ENCODE measurements at regions not wholly inside any gene's neighbourhood (a gene's known extent, or its start where the extent isn't known, plus 50 kb on each side); places are given as distances from the start of the nearest gene placed in this dataset.
"Not testable (repeated sequence)": the region's sequence is repeated elsewhere in the genome, so short reads cannot be mapped to it uniquely, and the experiment has no call there.

GRCh38 chr6:140845701-140846100 is 1287.0 kb upstream of the GJE1 start:
- DNase-seq (ENCODE audit: low read depth in 2 of 2), result no peak

GRCh38 chr6:140844167-140844566 is 1288.6 kb upstream of the GJE1 start:
- DNase-seq (ENCODE audit: low read depth in 2 of 2), result no peak

- no peak for DNase-seq (ENCODE audit: low read depth in 2 of 2)
Observed at GRCh38 chr6:140833408-140833807, 1299.3 kb upstream of the GJE1 start.

- no peak for DNase-seq (ENCODE audit: low read depth in 2 of 2)
Observed at GRCh38 chr6:140830666-140831065, 1302.1 kb upstream of the GJE1 start.

GRCh38 chr6:140828856-140829255 is 1303.9 kb upstream of the GJE1 start:
- no peak for DNase-seq (ENCODE audit: low read depth in 2 of 2)

- DNase-seq (ENCODE audit: low read depth in 2 of 2), result no peak
Observed at GRCh38 chr6:140827593-140827992, 1305.1 kb upstream of the GJE1 start.

GRCh38 chr6:140825731-140826130 is 1307.0 kb upstream of the GJE1 start:
- DNase-seq (ENCODE audit: low read depth in 2 of 2), result no peak

GRCh38 chr6:140824595-140824994 is 1308.1 kb upstream of the GJE1 start:
- DNase-seq (ENCODE audit: low read depth in 2 of 2), result no peak

- DNase-seq (ENCODE audit: low read depth in 2 of 2), result no peak
Observed at GRCh38 chr6:140821196-140821595, 1311.5 kb upstream of the GJE1 start.

- DNase-seq (ENCODE audit: low read depth in 2 of 2), result no peak
Observed at GRCh38 chr6:140817176-140817575, 1315.5 kb upstream of the GJE1 start.

- no peak for DNase-seq (ENCODE audit: low read depth in 2 of 2)
Observed at GRCh38 chr6:140816681-140817080, 1316.0 kb upstream of the GJE1 start.

- DNase-seq (ENCODE audit: low read depth in 2 of 2), result no peak
Observed at GRCh38 chr6:140812636-140813035, 1320.1 kb upstream of the GJE1 start.

GRCh38 chr6:140811642-140812041 is 1321.1 kb upstream of the GJE1 start:
- DNase-seq (ENCODE audit: low read depth in 2 of 2), result no peak

- DNase-seq (ENCODE audit: low read depth in 2 of 2), result no peak
Observed at GRCh38 chr6:140809694-140810101, 1323.0 kb upstream of the GJE1 start.

GRCh38 chr6:140806431-140806830 is 1326.3 kb upstream of the GJE1 start:
- DNase-seq (ENCODE audit: low read depth in 2 of 2), result no peak

GRCh38 chr6:140794544-140794943 is 1338.2 kb upstream of the GJE1 start:
- DNase-seq (ENCODE audit: low read depth in 2 of 2), result no peak

- DNase-seq (ENCODE audit: low read depth in 2 of 2), result no peak
Observed at GRCh38 chr6:140790109-140790508, 1342.6 kb upstream of the GJE1 start.

GRCh38 chr6:140789466-140789865 is 1343.3 kb upstream of the GJE1 start:
- no peak for DNase-seq (ENCODE audit: low read depth in 2 of 2)

GRCh38 chr6:140785926-140786325 is 1346.8 kb upstream of the GJE1 start:
- no peak for DNase-seq (ENCODE audit: low read depth in 2 of 2)

- no peak for DNase-seq (ENCODE audit: low read depth in 2 of 2)
Observed at GRCh38 chr6:140784573-140784972, 1348.2 kb upstream of the GJE1 start.

GRCh38 chr6:140783504-140783903 is 1349.2 kb upstream of the GJE1 start:
- not testable (repeated sequence) for DNase-seq (ENCODE audit: low read depth in 2 of 2)

GRCh38 chr6:140782941-140783340 is 1349.8 kb upstream of the GJE1 start:
- no peak for DNase-seq (ENCODE audit: low read depth in 2 of 2)

- no peak for DNase-seq (ENCODE audit: low read depth in 2 of 2)
Observed at GRCh38 chr6:140779991-140780596, 1352.6 kb upstream of the GJE1 start.

- no peak for DNase-seq (ENCODE audit: low read depth in 2 of 2)
Observed at GRCh38 chr6:140779341-140779740, 1353.4 kb upstream of the GJE1 start.
